Epithelial cell of proximal tubule (primary cell): ENCODE measurements at regions not wholly inside any gene's neighbourhood (a gene's known extent, or its start where the extent isn't known, plus 50 kb on each side); places are given as distances from the start of the nearest gene placed in this dataset.

Source experiments
- DNase-seq: peaks from one replicate; pipeline ENCODE4 v3.0.0-alpha.2; 2011; ENCODE audit warnings: low read depth
- H3K4me3 ChIP-seq: 2 replicates; pipeline ENCODE4 v1.5.1; 2011; ENCODE audit warnings: low read depth, mild to moderate bottlenecking, low read length
- CTCF ChIP-seq: conservative IDR thresholded peaks from 2 replicates; pipeline ENCODE4 v1.5.1; 2012; ENCODE audit warnings: low read depth, mild to moderate bottlenecking, low read length

- DNase-seq = no peak
- TF ChIP-seq CTCF = no peak
- H3K4me3 ChIP-seq = no peak overlapping the region
Measured at GRCh38 chr2:6421888-6422287, 443.8 kb downstream of the CMPK2 start.

- no peak overlapping the region for H3K4me3 ChIP-seq
- TF ChIP-seq CTCF = no peak
- no peak for DNase-seq
Measured at GRCh38 chr2:6423157-6423556, 442.6 kb downstream of the CMPK2 start.

- no peak for TF ChIP-seq CTCF
- H3K4me3 ChIP-seq = no peak overlapping the region
- DNase-seq = no peak
Measured at GRCh38 chr2:6423944-6424343, 441.8 kb downstream of the CMPK2 start.

GRCh38 chr2:6425032-6425431 is 440.7 kb downstream of the CMPK2 start:
- no peak for TF ChIP-seq CTCF
- no peak overlapping the region for H3K4me3 ChIP-seq
- DNase-seq = no peak

- H3K4me3 ChIP-seq = no peak overlapping the region
- TF ChIP-seq CTCF = no peak
- DNase-seq = no peak
Measured at GRCh38 chr2:6429210-6429986, 436.3 kb downstream of the CMPK2 start.

- H3K4me3 ChIP-seq = no peak overlapping the region
- TF ChIP-seq CTCF = no peak
- DNase-seq = no peak
Measured at GRCh38 chr2:6434438-6434837, 431.3 kb downstream of the CMPK2 start.

GRCh38 chr2:6441800-6442199 is 423.9 kb downstream of the CMPK2 start:
- H3K4me3 ChIP-seq = no peak overlapping the region
- no peak for TF ChIP-seq CTCF
- no peak for DNase-seq
